HG03066 (cell line): ENCODE measurements at regions not wholly inside any gene's neighbourhood (a gene's known extent, or its start where the extent isn't known, plus 50 kb on each side); places are given as distances from the start of the nearest gene placed in this dataset.
"Not testable (repeated sequence)": the region's sequence is repeated elsewhere in the genome, so short reads cannot be mapped to it uniquely, and the experiment has no call there.

ENCODE experiments used
- ATAC-seq: cut with Tn5 transposase; IDR thresholded peaks from one replicate; pipeline ENCODE4 v1.9.1; 2021; ENCODE audit warnings: low read depth; ENCODE audit not compliant: unreplicated experiment

GRCh38 chr15:22238959-22239805 lies 158.9 kb downstream of the OR4M2 start:
- ATAC-seq: not testable (repeated sequence)

DNA sequence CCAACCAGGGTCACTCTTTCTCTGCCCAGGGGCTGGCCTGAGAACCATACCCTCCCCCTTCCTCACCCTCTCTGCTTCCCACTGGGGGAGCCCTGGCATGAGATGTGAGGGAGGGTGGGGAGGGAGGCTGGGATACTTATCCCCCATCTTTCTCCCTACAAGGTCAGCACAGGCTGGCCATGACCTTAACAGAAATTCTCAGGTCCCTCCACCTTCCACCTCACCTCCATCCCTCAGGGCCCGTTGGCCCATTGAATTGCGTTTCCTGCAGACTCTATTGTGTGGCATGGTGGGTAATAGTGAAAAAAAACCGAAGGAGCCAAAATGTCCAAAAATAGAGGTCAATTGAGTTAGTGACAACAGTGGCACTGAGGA lies 159.5 kb downstream of the OR4M2 start:
- no peak for ATAC-seq

DNA sequence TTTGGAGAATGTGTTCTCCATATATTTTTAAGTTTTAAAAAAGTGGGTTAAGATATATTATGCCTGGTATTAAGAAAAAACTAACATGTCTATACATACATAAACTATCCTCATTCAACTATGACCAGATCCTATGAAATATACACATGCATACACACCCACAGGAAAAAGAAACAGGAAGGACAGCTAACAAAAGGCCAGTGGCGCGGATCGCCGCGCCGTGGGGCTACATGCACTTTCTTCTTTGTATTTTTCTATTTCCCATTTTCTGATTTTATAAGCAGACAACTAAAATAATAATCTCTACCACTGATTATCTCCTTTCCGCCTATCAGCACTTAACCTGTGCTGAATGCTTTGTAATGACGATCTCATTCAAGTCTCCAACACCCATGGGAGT lies 160.1 kb downstream of the OR4M2 start:
- ATAC-seq: no peak

- no peak for ATAC-seq
Observed at GRCh38 chr15:22240986-22241385, 160.7 kb downstream of the OR4M2 start.

- ATAC-seq: no peak
Observed at GRCh38 chr15:22241451-22241850, 161.1 kb downstream of the OR4M2 start.

DNA sequence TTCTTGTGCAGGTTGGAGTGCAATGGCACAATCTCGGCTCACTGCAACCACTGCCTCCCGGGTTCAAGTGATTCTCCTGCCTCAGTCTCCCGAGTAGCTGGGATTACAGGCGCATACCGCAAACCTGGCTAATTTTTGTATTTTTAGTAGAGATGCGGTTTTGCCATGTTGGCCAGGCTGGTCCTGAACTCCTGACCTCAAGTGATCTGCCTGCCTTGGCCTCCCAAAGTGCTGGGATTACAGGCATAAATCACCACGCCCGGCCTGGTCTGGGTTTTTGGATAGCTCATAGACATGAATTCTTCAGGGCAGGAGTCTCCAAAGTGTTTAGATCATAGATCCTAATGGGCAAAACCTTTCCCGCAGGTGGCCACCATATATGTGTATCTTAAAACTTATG lies 162.0 kb downstream of the OR4M2 start:
- ATAC-seq: not testable (repeated sequence)

GRCh38 chr15:22243440-22244130 lies 163.3 kb downstream of the OR4M2 start:
- no peak for ATAC-seq

- ATAC-seq: not testable (repeated sequence)
Observed at GRCh38 chr15:22249511-22249910, 169.2 kb downstream of the OR4M2 start.

GRCh38 chr15:22250501-22251290 lies 170.4 kb downstream of the OR4M2 start:
- ATAC-seq: not testable (repeated sequence)

GRCh38 chr15:22251422-22251821 lies 171.1 kb downstream of the OR4M2 start:
- no peak for ATAC-seq

- ATAC-seq: not testable (repeated sequence)
Observed at GRCh38 chr15:22252047-22252446, 171.7 kb downstream of the OR4M2 start.

- ATAC-seq: not testable (repeated sequence)
Observed at GRCh38 chr15:22252521-22252920, 172.2 kb downstream of the OR4M2 start.

GRCh38 chr15:22253002-22253675 lies 172.8 kb downstream of the OR4M2 start:
- ATAC-seq: not testable (repeated sequence)

DNA sequence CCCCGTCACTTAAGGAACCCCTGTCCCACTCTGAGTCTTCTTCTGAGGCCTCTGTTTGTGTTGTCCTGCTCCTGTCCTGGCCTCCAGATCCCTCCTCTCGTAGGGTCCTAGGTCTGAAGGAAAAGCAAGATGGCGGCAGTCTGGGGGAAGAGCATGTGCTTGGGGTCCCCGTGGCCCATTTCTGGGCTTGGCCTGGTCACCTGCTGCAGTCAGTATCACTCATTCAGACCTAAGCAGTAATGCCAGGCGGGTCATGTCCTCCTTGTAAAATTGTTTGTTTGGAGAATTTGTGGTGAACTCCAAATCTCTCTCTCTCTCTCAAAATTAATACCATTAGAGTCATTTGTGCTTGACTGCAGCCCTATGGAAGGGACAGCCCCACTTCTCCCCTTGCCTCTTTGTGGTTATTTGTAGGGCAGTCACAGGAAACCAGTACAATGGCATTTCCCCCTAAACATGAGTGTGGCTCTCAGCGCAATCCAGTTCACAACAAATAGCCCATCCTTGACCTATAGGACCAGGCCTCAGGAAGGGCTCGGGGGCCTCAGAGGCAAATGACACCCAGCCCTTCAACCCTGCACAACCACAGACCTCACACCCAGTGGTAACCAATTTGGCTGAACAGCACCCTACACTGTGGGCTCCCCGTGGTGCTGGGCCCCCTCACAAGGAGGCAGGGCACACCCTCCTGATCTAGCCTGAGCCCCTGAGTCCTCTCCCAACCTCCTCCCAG lies 173.5 kb downstream of the OR4M2 start:
- peak; percentile 68 for ATAC-seq

DNA sequence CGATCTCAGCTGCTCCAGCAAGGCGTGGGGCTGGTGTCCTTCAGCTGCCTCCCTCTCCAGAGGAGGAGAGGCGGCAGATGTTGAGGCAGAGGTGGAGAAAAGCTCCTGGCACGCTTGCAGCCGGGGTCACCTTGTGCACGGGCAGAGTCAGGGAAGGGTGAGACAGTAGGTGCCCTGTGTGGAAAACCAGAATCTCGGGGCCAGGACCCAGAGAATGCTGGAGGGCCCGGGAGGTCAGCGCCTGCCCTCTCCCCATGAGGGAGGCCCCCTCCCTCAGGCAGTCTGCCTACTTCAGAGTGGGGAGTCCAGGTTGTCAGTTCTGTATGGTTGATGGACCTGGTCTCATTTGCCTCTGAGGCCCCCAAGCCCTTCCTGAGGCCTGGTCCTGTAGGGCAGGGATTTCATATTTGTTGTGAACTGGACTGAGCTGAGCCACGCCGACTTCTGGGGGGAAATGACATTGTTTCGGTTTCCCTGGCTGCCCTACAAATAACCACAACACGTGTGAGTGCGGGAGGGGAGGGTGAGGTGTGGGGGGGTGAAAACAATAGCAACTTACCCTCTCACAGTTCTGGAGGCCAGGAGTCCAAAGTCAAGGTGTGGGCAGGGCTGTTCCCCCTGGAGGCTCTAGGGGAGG lies 174.2 kb downstream of the OR4M2 start:
- ATAC-seq: peak; percentile 49

GRCh38 chr15:22255606-22256005 lies 175.3 kb downstream of the OR4M2 start:
- ATAC-seq: not testable (repeated sequence)

DNA sequence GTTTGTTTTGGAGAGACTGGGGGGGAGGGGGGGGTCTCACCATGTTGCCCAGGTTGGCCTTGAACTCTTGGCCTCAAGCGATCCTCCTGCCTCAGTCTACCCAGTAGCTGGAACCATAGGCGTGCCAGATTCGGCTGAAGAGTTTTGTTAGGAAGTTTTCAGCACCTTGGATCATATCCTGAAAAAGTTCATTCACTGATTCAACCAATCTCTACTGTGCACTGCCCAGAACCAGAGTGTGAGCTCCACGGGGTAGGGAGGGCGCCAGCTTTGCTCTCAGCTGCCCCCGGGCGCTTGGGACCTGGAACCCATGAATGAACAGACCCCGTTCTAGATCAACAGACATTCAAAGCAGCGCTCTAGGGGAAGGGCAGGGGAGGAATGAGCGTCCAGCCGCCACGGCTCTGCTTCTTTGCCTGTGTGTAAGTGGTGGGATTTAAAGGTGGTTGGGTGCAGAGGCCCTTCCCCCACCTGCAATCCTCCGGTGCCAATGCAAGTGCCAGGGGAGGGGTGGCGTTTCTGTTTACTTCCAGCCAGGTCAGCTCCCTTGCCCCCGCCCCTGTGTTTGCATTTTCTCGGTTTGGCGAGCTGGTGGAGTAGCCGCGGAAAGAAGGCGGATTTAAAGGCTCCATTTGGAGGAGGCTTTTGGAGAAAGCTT lies 176.2 kb downstream of the OR4M2 start:
- not testable (repeated sequence) for ATAC-seq

DNA sequence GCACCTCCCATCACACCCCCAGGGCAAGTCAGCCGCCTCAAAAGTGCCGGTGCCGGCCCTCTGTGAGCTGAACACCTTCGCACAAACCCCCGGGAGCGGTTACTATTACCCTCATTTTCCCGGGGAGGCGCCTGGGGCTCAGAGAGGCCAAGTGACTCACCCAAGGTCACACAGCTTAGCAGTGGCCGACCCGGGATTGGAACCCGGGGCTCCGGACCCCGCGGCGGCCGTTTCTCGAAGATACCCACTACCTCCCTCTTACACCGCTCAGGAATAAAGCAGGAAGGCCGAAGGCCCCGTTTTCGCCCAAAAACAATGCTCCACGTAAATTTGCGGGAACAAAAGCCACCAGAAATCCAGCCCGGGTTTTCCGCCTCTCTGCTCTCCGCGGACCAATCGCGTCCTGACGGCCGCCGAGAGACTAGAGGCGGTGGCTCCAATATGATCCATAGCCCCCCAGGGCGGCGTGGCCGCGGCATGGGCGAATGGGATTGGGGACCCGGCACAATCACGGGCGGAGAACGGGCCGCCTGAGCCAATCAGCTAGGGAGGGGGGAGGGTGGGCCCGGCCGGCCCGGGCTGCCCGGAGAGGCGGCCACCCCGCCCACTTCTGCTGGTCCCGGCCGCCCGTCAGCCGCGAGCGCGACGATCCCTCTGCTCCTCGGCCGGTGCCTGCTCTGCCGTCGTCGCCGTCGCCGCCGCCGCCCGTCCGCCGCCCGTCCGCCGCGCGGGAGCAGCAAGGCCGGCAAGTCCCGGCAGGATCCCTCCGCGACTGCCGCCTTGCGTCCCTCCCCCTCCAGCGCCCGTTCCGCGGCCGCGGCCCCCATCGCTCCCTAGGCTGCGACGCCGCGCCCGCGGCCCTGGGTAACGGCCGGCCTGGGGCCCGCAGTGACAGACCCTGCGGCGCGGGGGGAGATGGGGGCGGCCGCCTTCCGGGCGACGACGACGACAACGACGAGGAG lies 177.0 kb downstream of the OR4M2 start:
- no peak for ATAC-seq
